Left renal pelvis (tissue), 4 donors: ENCODE measurements at regions not wholly inside any gene's neighbourhood (a gene's known extent, or its start where the extent isn't known, plus 50 kb on each side); places are given as distances from the start of the nearest gene placed in this dataset.

Experiments used
- DNase-seq, 4 donors: peaks; one replicate each; pipeline ENCODE4 v3.0.0-alpha.2; 2013; ENCODE audit warnings: low read depth in 4 of 4, low spot score in 3 of 4

DNA sequence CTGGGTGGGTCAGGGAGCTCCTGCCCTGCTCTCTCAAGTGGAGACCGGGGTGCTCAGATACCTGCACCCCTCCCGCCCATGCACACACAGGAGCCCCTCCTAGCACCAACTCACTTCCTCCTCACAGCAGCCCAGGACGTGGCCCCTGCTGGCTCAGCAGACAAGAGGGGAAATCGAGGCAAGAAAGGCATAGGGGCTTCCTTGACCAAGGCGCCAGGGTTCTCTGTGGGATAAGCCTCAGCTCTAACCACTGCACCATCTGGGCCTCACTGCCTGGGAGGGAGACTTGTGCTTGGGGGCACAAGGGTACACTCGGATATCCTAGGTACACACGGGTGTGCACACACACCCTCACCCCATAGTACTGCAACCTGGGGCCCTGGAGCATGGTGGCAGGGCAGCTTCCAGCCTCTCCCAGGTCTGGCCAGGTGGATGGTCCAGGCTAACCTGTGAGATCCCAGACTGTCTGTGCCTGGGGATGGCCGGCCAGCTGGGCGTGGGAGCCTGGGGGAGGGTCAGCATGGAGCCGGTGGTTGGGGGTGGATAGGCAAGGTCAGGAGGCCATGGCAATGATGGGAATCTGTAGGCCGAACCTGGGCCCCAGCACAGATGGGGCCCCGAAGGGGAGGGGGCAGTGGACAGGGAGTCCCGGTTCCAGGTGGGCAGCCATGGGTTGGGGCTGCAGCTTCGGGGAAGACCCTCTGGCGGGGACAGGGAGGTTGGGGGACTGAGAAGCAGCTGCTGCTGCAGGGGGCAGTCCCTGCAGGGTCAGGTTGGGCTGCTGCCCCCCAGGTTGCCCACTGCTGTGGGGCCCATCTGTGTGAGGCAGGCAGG is 312.4 kb downstream of the TMEM121 start:
- DNase-seq, result no peak

DNA sequence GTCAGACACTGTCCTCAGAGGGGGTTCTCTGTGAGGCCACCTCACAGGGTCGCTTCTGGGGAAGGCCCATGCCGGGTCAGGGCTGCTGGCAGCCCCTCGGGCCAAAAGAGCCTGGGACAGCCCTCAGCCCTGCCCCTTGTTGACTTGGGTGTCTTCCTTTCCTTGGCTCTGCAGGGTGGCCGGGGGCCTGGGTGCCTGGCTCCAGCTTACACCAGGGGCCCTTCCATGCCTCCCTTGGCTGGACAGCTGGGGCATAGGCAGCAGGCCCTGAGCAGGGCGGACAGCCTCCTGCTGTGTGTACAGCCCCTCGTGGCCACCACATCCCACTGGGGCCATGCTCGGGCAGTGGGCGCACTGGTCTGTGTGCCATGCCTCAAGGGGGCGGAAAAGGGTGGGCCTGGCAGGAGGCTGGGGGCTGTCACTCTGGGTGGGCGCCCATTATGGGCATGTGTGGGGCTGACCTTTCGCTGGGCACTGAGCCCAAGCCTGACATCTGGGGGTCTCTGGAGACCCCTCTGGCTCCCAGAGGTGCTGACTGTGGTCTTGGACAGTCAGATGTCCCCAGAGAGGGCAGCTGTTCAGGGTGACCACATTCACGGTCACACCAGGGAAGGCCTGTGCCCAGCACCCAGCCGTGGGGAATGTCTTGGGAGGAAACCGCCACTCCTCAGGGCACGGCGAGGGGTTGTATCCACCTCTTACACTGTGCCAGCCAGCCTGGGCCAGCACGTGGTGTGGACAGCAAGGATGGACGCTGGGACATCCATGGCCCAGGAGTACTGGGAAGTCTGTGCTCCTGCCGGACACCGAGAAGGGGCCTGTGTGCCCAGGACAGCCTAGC is 313.3 kb downstream of the TMEM121 start:
- no peak for DNase-seq

DNA sequence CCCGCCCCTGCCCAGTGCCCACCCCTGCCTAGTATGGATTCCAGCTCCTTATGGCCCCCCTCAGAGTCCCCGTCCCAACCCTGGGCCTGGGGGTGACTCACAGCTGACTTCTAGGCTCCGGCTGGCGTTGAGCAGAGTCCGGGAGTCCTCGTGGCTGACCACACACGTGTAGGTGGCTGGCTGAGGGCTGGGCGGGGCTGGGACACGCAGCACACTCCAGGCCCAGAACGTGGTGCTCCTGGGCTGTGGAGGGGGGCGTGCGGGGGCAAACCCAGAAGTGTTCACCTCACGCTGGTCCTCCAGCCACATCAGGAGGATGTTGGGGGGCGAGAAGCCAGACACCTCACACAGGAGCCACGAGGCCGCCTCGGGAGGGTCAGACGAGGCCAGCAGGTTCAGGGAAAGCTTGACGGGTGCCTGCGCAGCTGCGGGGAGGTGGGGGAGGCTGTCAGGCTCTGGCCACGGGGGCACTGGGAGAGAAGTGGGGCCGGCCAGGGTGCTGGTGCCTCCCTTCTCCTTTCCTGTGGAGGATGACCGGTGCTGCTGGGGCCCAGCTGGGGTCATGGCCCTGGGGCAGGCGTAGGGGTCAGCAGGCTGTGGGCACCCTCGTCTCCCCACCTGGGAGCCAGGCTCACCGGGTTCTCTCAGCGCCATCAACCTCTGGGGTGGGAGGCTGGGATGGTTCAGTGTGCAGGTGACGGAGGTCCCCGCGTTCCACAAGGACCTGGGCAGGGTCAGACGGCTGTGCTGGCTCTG is 314.1 kb downstream of the TMEM121 start:
- no peak for DNase-seq

DNA sequence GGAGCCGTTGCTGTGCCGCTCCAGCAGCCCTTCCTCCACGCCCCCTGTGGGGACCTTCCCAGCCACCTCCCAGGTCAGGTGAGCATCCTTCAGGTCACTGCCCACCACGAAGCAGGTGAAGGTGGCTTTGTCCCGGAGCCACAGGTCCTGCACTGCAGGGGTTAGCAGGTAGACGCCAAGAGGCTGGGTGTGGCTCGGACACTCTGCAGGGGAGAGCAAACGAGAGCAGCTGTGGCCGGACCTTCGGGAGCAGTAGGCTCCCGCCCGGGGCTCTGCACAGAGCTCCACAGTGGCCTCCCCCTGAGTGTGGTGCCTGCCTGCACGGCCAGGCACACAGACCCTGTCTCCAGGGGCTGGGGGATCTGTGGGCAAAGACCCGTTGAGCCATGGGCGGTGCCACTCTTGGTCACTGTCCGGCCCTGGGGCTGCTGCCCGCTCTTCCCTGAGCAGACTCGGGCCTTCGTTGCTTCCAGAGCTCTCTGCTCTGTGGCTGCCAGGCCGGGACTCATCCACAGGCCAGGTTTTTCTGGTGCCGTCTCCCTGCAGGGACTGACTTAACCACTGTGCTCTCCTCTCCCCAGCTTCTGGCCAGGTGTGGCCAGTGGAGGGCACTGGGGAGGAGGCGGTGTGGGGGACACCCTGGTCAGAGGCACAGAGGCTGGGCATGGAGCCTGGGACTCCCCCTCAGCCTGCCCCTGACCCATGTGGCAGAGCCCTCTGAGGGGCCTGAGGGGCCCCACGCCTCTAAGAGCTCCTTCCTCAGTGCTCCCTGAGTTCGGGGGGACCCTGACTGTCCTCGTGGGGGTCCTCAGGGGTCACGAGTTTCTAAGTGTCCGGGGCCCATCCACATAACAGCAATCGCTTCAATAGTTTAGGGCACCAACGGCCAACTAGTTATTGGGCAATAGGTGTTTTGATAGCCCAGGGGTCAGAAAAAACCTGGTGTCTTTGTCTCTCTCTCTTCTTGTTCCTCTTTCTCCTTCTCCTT is 314.9 kb downstream of the TMEM121 start:
- no peak for DNase-seq

DNA sequence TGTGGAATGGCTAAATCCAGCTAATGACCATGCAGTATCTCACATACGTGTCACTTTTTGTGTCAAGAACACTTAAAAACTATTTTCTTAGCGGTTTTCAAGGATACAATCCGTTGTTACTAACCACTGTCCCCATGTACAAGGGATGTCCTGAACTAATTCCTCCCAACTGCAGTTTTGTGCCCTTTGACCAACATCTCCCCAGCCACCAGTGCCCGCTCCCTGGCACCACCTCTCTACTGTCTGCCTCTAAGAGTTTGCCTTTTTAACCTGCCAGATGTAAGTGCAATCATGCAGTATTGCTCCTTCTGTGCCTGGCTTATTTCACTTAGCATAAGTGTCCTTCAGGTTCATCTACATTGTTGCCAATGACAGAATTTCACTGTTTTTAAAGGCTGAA is 315.7 kb downstream of the TMEM121 start:
- no peak for DNase-seq

DNA sequence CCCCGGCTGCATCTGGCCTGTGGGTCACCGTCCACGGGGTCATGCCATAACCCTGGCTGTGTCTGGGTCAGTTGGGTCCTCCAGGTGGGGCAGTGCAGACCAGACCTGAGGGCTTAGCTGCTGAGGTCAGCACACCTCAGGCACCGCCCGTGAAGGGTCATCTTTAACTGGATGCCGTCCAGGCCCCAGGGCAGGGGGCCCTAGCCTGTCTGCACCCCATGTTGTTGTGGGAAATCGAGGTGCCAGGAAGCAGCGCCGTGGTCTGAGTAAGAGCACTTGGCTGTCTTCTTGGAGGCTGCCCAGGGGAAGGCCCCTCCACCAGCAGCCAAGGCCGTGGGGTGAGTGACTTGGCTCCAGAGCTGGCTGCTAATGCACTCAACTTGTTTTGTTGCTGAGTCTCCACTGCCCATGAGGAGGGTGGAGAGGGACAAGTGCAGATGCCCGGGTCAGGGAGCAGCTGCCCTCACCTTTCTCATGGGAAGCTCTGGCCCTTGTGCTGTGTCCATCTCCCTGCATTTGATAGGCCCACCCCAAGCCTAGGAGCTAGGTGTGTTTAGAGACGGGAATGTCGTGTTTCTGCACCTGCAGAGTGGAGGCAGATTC is 317.2 kb downstream of the TMEM121 start:
- DNase-seq, result no peak

DNA sequence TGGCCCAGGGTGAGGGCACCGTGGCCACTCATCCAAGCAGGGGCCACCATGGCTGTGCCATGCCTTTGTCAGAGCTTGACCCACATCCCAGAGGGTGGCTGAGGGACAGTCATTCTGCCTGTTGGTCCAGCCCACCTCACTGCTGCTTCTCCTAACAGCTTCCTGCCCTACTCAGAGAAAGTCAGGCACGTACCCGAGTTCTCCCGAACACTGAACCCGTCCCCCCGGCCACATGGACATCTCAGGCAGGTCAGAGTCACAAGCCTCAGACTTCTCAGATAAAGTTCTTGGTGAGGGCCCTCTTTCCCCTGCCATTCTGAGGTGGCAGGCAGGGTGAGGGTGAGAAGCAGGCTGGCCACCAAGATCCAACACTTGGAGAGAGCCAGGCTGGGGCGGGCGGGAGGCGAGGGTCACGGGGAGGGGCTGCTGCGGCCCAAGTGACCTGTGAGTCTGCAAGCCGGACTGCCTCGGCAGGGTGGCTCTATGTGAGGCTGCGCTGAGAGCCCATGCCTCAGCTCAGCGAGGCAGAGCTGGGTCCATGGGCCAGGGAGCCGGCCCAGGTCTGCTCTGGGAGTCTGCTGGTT is 317.8 kb downstream of the TMEM121 start:
- DNase-seq, result no peak

DNA sequence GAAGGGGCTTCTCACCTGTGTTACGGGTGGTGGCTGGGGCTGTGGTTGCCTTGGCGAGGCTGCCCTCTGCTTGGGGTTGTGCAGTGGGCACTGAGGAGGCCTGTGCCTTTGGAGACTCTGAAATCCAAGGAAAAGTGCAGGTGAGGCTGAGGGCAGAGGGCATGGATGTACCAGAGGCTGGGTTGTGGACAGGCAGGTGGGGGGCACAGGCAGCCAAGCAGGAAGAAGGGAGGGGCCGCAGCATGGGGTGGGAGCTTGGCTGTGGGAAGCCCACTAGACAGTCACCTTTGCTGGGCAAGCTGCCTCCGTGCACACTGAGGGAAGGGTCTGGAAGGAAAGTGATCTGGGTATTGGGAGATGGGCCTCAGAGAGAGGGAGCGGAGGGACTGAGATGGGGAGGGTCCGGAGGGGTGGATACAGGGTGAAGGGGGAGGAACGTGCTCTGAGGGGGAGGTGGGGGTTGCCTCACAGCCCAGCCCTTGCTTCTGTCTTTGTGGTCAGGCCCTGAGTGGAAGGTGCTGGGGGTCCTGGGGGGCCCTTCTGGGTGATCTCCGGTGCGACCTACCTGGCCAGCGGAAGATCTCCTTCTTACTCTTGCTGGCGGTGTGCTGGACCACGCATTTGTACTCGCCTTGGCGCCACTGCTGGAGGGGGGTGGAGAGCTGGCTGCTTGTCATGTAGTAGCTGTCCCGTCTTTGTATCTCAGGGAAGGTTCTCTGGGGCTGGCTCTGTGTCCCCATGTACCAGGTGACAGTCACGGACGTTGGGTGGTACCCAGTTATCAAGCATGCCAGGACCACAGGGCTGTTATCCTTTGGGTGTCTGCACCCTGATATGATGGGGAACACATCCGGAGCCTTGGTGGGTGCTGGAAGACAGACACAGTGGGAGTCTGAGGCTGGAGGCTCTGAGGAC is 318.7 kb downstream of the TMEM121 start:
- DNase-seq, result no peak

DNA sequence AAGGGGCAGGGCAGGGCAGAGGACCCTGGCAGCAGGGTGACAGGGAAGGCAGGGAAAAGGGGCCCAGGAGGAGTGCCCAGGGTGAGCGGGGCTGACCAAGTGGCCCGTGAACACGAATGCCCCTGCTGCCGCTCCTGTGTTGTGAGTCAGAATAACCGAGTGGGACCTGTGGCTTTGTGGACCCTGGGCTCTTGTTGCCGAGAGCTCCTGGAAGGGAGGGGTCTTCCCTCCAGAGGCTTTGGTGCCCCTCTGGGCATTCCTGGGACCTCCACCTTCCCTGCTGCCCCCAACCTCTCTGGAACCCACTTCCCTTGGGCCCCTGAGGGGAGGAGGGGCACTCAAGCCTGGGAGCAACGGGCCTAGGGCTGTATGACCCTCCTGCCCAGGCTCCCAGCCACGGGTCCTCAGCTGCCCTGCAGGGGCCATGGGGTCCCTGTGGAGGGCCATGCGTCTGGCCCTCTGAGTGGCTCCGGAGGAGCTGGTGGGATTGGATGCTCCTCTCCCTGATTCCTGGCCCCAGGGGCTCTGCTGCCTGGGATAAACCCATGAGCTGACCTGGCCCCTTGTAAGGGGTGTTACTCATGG is 319.4 kb downstream of the TMEM121 start:
- DNase-seq, result no peak

DNA sequence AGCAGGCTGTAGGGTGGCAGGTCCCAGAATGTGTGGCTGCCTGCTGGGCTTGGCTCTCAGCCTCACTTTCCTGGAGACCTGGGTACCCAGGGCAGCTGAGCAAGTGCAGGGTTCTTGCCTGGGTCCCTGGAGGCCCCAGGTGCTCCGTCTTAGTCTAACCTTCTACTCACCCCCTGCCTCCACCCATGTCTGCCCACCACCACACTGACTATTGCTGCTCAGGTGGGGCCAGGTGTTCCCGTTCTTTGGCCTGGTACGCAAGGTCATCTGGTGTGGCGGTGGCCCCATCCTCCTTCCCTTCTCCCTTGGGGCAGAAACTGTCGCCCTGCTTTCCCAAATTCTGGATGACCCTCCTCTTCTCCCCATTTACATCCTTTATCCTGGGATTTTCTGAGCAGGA is 319.9 kb downstream of the TMEM121 start:
- no peak for DNase-seq

DNA sequence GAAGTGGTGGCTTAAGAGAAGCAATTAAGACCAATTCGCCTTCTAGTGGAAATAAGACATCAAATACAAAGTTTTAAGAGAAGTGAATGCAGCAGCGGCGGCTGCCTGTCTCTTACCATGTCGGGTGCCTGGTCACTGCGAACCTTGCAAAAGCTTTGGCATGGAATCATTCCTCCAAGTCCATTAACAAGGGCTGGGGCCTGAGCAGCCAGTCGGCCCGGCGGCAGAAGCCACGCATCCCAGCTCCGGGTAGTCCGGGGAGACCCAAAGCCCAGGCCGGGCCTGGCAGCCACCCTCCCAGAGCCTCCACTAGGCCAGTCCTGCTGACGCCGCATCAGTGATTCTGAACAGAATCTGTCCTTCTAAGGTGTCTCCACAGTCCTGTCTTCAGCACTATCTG is 321.0 kb downstream of the TMEM121 start:
- DNase-seq, result no peak

DNA sequence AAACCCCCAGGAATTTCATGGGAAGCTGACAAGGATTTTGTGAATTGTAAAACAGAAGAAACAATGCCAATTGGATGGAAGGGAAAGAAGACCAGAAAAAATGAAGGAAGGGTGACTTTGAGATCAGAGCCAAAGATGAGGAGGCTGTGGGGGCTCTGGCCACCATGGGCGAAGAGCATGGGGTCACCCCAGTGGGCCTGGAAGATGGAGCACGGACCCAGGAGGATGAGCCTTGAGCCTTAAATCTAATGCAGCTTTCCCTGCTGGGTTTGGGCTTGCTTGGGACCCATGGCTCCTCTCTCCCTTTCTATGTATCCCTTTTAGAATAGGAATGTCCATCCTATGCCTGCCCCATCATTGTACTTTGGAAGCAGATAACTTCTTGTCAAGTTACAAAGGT is 322.2 kb downstream of the TMEM121 start:
- no peak for DNase-seq

DNA sequence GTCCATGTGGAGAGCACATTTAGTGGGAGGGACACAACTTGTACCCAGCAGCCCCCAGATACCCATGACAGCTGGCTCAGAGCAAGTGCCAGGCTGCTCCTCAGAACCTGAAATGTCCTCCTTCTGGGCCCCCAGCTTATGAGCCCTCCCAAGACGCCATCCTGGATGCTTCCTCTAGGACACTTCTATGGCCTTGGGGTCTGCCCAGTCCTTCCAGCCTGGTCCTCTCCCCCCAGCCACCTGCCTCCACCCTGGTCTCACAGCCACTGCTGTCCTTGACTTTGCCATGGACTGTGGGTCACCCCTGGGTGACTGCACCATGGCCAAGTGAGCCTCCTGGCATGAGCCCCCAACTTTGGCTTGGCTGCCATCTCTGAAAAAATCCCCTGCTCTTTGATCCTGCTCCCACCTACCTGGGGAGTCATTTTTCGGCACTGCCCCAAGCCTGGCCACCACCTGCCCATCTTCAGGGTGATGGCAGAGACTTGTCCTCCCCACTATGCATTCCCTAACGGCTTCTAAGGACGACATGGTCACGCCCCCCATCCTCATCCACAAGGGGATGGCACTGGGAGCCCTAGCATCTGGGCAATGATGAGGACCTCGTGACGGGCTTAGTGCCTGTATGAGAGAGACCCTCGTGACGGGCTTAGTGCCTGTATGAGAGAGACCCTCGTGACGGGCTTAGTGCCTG is 323.7 kb downstream of the TMEM121 start:
- no peak for DNase-seq

DNA sequence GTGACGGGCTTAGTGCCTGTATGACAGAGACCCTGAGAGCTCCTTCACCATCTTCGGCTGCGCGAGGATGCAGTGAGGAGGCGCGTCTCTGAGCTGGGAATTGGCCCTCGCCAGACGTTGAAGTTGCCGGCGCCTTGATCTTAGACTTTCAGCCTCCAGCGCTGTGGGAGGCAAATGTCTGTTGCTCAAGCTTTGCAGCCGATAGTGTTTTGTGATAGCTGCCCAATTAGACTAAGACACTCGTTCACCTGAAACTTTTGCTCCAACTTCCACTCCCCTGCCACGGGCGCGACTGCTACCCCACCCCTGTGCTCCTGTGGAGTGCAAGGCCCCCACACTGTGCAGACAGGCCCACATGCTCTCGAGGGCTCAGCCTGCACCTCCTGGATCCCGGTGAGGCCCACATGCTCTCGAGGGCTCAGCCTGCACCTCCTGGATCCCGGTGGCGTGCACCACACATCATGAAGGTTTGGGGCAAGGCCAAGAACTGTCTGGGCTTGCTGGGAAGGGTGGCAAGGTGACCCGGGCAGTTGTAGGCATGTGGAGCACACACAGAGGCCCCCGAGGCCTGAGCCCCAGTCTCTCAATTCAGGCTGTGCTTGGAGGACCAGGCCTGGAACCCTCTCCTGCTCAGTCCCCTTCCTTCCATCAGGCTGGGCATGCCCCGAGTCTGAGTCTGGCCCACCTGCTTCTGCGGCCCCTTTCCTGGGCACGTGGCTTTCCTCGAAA is 324.6 kb downstream of the TMEM121 start:
- no peak for DNase-seq

DNA sequence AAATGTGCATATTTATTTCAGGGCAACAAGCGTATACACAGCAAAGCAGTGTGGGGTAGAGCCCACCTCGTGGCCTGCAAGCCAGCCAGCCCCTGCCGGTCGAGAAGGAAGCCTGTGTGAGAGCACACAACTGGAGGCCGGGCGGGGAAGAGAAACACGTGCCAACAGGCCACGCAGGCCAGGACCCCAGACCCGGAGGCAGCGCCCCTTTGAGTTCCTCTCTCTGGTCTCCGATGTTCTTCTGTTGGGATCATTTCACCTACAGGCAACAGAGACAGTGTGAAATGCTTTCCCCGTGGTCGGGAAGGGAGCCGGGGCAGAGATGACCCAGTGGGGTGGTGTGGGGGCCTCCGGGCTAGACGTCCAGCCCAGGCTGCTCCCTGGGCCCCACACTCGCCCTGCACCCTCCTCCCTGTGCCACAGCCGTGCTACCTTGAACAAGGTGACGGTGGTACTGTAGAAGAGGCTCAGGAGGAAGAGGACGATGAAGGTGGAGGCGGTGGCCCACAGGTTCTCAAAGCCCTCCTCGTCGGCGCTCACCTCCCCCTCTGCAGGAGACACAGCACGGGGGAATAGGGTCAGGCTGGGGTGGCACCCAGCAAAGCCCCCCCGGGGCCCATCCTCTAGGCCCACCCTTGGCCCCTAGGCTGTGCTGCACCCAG is 325.5 kb downstream of the TMEM121 start:
- no peak for DNase-seq
